ENCODE measurements at regions not wholly inside any gene's neighbourhood (a gene's known extent, or its start where the extent isn't known, plus 50 kb on each side); places are given as distances from the start of the nearest gene placed in this dataset.

- DNase-seq (ENCODE audit: low read depth in 3 of 3, low spot score in 2 of 3) = no peak
Measured at GRCh38 chr2:16264491-16264890, 324.1 kb downstream of the MYCN start.

- DNase-seq (ENCODE audit: low read depth in 3 of 3, low spot score in 2 of 3) = no peak
Measured at GRCh38 chr2:16263241-16263890, 323.0 kb downstream of the MYCN start.

DNA sequence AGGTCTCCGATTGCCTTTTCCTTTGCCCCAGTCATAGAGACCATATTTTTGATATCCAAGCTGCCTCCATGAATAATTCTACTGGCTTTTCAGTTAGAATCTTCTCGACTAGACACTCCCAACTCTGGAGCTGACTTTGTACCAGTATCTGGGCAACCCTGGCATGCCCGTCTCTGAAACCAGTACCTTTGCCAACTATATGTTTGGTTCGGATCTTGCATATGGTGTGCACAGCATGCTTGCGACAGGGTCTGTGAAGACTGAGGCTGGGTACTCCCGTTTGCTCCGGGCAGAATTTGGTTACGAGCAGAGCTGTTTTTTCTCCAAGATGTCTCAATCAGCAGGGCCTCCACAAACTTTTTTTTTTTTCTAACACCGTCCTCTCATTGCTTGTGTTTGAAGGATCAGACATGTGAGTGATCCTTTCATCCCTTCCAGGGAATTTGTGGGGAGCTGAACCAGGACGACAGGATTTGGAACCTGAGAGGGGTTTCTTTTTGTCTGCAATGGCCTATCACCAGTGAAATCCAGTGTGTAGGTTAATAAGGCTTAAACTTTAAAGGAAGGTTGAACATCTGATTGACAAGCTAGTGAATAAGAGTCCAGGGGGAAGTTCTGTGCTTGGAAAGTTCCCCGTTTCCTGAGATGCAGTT, 322.3 kb downstream of the MYCN start:
- no peak for DNase-seq (ENCODE audit: low read depth in 3 of 3, low spot score in 2 of 3)

DNA sequence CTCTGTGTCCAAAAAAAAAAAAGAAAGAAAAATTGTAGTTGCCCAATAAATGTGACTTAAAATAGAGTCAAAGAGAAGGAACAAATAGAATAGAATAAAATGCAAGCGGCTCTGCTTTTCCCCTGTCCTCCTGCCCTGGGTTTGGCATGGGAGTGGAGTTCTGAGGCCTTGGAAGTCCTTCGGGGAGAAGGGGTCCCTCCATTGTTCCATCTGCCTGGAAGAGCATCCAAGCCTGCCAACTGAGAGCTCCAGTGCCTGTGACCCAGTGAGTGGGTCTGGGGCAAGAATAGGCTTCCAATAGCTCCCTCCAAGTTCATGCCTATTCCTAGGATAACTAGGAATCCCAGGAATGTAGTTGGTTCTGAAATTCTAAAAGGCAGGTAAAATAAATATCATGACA, 321.4 kb downstream of the MYCN start:
- DNase-seq (ENCODE audit: low read depth in 3 of 3, low spot score in 2 of 3) = no peak

GRCh38 chr2:16261071-16261470, 320.7 kb downstream of the MYCN start:
- no peak for DNase-seq (ENCODE audit: low read depth in 3 of 3, low spot score in 2 of 3)

- DNase-seq (ENCODE audit: low read depth in 3 of 3, low spot score in 2 of 3) = no peak
Measured at GRCh38 chr2:16260041-16260830, 319.9 kb downstream of the MYCN start.

- no peak for DNase-seq (ENCODE audit: low read depth in 3 of 3, low spot score in 2 of 3)
Measured at GRCh38 chr2:16259010-16259409, 318.7 kb downstream of the MYCN start.

DNA sequence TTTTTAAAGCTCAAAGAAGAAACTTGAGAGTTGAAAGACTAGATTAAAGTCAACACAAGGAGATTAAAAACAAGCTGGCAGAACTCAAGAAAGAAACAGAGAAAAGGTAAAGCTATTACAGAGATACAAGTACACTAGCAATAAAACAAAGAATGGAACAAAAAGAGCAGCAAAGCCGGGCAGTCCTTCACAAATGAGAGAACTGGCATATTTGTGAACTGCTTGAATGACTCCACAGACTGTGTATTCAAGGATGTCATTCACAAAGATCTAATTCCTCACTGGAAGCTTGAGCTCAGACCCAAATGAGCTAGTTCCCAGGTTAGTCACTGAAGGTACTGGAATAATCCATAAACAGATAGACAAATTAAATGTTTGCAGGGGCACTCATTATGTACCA, 318.0 kb downstream of the MYCN start:
- no peak for DNase-seq (ENCODE audit: low read depth in 3 of 3, low spot score in 2 of 3)

- DNase-seq (ENCODE audit: low read depth in 3 of 3, low spot score in 2 of 3) = no peak
Measured at GRCh38 chr2:16257322-16258028, 317.1 kb downstream of the MYCN start.

GRCh38 chr2:16256601-16257321, 316.4 kb downstream of the MYCN start:
- DNase-seq (ENCODE audit: low read depth in 3 of 3, low spot score in 2 of 3) = no peak

- no peak for DNase-seq (ENCODE audit: low read depth in 3 of 3, low spot score in 2 of 3)
Measured at GRCh38 chr2:16255120-16255519, 314.8 kb downstream of the MYCN start.

GRCh38 chr2:16254356-16254965, 314.1 kb downstream of the MYCN start:
- no peak for DNase-seq (ENCODE audit: low read depth in 3 of 3, low spot score in 2 of 3)

DNA sequence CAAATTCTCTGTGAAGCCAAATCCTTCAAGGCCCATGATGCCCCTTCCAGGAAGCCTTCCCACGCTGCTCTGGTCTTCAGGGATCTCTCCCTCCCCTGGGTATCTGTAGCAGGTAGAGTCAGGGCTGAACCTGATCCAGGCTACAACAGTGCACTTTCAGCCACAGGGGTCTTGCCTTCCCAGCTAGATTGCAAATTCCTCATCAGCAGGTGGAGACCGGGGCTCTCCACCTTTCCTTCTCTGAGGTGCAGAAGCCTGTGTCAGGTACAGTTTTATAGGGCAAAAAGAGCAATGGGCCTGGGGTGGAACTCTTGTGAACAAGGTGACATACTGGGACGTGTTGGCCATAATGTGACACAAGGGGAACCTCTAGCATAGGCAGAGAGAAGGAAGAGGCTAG, 312.9 kb downstream of the MYCN start:
- no peak for DNase-seq (ENCODE audit: low read depth in 3 of 3, low spot score in 2 of 3)

- DNase-seq (ENCODE audit: low read depth in 3 of 3, low spot score in 2 of 3) = no peak
Measured at GRCh38 chr2:16252891-16253290, 312.5 kb downstream of the MYCN start.

- no peak for DNase-seq (ENCODE audit: low read depth in 3 of 3, low spot score in 2 of 3)
Measured at GRCh38 chr2:16252251-16252650, 311.9 kb downstream of the MYCN start.

DNA sequence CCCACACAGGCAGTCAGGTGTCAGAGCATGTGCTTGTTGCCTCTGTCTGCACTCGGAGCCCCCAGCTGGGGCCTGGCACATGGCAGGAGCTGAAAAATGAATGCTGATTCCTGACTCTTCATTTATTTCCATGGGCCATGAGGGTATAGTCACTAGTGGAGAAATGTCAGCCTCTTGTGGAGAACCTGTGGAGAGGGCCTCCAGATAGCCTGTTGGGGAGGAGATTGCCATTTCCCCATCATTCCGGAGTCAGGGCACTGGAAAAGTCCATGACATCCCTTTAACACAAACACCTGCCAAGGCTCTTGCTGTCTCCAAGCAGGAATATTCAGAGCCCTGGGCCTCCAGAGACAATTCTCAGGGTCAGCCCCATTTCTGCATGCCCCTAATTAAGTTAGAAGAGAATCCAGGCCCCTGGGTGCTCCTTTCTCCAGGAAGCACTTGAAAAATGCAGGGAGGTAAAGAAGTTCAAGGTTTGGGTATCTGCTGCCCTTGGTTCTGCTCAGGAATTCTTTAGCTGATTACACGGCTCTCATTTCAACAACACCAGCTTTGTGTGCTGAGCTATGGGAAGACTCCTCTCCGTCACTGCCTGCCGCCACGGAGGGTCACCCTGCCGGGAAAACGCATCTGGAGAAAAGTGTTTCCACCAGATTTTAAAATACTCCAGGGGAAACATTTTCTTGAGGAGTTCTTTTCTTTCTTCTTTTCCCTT, 311.3 kb downstream of the MYCN start:
- DNase-seq (ENCODE audit: low read depth in 3 of 3, low spot score in 2 of 3) = no peak

GRCh38 chr2:16250886-16251285, 310.5 kb downstream of the MYCN start:
- DNase-seq (ENCODE audit: low read depth in 3 of 3, low spot score in 2 of 3) = no peak

DNA sequence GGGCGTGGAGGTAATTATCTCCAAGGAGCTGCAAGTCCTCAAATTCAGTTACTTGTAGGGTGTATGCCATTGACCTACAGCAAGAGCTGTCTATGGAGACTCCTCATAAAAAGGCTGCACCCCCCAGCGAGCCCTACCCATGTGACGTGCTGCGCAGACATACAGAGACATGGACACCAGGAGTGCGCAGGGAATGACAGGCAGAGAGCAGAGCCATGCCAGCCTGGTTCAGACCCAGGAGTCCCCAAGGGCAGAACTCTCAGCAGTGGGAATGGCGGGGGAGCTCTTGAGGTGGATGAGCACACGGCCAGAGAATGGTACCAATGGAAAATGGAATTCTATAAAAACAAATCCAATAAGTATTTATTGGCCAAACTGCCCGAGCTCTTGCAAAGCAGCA, 310.1 kb downstream of the MYCN start:
- DNase-seq (ENCODE audit: low read depth in 3 of 3, low spot score in 2 of 3) = no peak

DNA sequence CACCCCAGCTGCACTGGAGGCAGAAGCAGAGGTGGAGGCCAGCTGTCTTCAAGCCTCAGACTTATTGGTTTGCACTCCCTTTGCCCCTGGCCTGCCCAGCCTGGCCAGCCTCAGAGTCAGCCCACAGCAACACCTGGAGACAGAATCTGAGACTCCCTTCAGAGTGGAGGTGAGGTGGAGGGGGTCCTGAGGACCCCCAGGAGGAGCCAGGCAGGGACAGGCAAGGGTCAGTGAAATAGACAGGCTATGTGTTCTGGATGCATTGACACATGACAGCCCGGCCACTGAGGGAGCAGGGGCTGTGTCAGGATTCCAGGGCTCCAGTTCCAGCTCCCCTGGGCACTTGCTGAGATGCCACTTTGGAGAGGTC, 309.7 kb downstream of the MYCN start:
- DNase-seq (ENCODE audit: low read depth in 3 of 3, low spot score in 2 of 3) = no peak
